ENCODE measurements at regions not wholly inside any gene's neighbourhood (a gene's known extent, or its start where the extent isn't known, plus 50 kb on each side); places are given as distances from the start of the nearest gene placed in this dataset.

DNA sequence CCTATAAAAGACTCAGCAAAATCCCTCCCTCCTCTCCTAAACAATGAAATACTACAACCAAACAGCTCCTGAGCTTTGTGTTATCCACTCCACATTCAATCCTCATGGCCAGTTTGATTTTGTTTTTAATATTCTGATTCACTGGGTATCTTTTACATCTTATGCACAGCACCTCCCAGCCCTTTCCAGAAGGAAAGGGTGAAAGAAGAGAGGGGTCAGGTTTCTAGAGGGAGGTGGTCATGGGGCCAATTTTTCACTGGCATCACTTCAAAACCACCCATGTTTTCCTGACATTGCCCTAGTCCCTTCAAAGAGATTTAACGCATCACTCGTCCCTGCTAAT lies 315.6 kb downstream of the LPIN1 start:
- TF ChIP-seq, protein P1, sequence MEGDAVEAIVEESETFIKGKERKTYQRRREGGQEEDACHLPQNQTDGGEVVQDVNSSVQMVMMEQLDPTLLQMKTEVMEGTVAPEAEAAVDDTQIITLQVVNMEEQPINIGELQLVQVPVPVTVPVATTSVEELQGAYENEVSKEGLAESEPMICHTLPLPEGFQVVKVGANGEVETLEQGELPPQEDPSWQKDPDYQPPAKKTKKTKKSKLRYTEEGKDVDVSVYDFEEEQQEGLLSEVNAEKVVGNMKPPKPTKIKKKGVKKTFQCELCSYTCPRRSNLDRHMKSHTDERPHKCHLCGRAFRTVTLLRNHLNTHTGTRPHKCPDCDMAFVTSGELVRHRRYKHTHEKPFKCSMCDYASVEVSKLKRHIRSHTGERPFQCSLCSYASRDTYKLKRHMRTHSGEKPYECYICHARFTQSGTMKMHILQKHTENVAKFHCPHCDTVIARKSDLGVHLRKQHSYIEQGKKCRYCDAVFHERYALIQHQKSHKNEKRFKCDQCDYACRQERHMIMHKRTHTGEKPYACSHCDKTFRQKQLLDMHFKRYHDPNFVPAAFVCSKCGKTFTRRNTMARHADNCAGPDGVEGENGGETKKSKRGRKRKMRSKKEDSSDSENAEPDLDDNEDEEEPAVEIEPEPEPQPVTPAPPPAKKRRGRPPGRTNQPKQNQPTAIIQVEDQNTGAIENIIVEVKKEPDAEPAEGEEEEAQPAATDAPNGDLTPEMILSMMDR (IDR thresholded peaks at IDR 0.05) = no peak
- no peak for TF ChIP-seq POLR2A (IDR thresholded peaks at IDR 0.05)

Measured in right lobe of liver (tissue), 4 donors.